Fibroblast of the aortic adventitia (primary cell): ENCODE measurements at regions not wholly inside any gene's neighbourhood (a gene's known extent, or its start where the extent isn't known, plus 50 kb on each side); places are given as distances from the start of the nearest gene placed in this dataset.

Experiments used
- DNase-seq: peaks from one replicate; pipeline ENCODE4 v3.0.0-alpha.2; 2010; ENCODE audit warnings: low read depth
- H3K4me3 ChIP-seq: 2 replicates; pipeline ENCODE4 v1.5.1; 2011; ENCODE audit warnings: low read depth, mild to moderate bottlenecking, control low read depth, low read length, moderate library complexity
- TF ChIP-seq, protein P1 (sequence below): IDR thresholded peaks from 2 replicates; pipeline ENCODE4 v1.5.1; 2011; ENCODE audit warnings: mild to moderate bottlenecking, low read length, control low read depth, inconsistent platforms; ENCODE audit not compliant: insufficient read depth

DNA sequence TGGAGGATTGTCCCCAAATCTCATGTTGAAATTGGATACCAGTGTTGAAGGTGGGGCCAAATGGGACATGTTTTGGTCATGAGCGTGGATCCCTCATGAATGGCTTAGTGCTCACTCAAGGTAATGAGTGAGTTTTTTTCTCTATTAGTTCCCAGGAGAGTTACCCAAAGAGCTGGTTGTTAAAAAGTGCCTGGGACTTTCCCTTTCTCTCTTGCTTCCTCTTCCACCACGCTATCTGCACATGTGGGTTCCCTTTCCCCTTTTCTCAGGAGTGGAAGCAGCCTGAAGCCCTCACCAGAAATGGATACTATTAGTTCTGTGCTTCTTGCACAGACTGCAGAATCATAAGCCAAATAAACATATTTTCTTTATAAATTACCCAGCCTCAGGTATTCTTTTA lies 465.4 kb downstream of the FSCB start:
- TF ChIP-seq, protein P1, sequence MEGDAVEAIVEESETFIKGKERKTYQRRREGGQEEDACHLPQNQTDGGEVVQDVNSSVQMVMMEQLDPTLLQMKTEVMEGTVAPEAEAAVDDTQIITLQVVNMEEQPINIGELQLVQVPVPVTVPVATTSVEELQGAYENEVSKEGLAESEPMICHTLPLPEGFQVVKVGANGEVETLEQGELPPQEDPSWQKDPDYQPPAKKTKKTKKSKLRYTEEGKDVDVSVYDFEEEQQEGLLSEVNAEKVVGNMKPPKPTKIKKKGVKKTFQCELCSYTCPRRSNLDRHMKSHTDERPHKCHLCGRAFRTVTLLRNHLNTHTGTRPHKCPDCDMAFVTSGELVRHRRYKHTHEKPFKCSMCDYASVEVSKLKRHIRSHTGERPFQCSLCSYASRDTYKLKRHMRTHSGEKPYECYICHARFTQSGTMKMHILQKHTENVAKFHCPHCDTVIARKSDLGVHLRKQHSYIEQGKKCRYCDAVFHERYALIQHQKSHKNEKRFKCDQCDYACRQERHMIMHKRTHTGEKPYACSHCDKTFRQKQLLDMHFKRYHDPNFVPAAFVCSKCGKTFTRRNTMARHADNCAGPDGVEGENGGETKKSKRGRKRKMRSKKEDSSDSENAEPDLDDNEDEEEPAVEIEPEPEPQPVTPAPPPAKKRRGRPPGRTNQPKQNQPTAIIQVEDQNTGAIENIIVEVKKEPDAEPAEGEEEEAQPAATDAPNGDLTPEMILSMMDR = no peak

DNA sequence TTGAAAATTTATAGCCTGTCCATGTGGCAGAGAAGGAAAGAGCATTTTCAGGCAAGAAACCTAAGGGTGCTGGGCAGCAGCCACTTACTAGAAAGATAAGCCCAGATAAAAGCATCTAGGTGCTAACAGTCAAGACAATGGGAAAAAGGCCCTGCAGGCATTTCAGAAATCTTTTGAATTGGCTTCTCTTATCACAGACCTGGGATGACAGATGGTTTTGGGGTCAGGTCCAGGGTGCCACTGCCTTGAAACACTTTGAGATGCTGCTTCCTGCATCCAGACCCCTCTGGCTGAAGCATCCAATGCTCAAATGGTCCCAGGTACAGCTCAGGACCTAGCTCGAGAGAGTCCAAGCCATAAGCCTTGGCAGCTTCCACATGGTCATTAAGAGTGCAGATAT lies 466.5 kb downstream of the FSCB start:
- TF ChIP-seq, protein P1 = no peak
- no peak overlapping the region for H3K4me3 ChIP-seq
- DNase-seq = no peak

More for the DNA sequence above, 465.4 kb downstream of the FSCB start:
- no peak for DNase-seq
- no peak overlapping the region for H3K4me3 ChIP-seq

DNA sequence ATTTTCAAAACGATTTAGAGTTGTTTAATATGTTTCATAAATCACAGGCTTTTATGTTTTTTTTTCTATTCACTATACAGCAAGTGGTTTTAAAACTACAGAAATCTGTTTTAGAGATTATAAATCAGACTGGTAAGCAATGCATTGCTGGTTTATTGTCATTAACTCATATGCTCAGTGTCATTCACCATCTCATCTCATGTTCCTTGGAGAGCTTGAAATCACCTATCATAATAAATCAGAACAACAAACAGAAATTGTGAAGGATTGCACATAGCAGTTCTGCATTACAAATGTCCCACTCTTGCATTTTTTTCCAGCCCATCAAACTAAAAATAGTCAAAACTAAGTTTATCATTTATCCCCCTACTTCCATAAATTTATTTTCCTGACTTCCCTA lies 470.8 kb downstream of the FSCB start:
- H3K4me3 ChIP-seq = no peak overlapping the region
- TF ChIP-seq, protein P1 = no peak
- DNase-seq = no peak

DNA sequence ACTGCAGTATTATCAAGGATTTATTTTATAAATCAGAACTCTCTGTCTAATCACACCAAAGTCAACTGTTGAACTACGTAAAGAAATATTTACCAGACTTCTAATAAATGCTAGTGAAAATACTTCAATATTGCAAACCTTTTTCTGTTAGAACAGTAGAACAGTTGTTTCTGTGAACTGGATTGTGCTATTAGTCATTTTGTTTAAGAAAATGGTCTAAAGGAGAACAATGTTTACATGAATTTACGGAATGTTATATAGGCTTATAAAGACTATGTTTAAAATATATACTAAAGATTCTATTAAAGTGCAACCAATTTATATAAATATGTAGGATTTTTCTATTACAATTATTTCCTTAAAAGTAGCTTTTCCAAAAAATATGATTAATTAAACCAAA lies 471.4 kb downstream of the FSCB start:
- TF ChIP-seq, protein P1 = no peak
- no peak overlapping the region for H3K4me3 ChIP-seq
- DNase-seq = no peak

DNA sequence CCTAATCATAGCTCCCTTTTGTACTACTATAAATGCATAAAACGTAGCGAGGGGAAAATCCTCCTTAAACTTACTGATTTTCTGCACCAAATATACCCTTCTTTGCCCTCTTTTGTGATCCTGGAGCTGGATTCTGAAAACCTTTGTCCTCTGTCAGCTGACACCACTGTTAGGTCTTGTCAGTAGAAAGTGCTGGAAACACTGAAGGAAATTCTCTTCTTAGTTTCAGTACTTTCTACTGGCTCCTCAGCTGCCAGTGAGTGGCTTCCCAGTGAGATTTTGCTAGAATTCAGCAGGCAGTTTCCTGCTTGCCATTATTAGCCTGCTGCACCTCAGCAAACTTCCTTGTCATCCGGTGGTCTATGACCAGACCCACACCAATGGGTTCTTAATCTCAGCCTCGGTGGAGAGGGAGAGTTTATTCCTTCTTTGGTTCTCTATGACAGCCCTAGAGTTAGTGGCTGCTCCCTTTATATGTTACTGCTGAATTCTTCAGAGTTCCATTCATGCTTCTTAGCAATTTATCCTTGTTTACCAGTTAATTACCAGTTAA lies 476.2 kb downstream of the FSCB start:
- TF ChIP-seq, protein P1 = no peak
- DNase-seq = no peak
- no peak overlapping the region for H3K4me3 ChIP-seq

DNA sequence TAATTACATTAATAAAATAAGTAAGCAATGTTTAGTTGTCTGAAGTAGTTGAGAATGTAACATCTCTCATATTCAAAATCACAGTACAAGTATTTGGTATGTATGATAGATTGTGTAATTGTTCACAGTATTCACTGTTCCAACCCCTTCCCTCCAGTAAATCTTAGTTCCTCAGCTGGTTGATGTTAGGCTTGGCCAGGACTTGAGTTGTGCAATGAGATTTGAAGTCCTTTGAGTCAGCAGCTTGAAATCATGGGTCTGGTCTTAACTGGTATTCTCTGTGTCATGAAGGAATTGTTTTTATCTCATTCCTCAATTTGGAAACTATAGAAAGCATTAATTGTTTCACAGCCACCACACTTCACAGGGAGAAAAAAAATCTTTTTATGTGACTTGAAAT lies 477.1 kb downstream of the FSCB start:
- peak; percentile 8 for DNase-seq
- TF ChIP-seq, protein P1 = no peak
- H3K4me3 ChIP-seq = no peak overlapping the region

DNA sequence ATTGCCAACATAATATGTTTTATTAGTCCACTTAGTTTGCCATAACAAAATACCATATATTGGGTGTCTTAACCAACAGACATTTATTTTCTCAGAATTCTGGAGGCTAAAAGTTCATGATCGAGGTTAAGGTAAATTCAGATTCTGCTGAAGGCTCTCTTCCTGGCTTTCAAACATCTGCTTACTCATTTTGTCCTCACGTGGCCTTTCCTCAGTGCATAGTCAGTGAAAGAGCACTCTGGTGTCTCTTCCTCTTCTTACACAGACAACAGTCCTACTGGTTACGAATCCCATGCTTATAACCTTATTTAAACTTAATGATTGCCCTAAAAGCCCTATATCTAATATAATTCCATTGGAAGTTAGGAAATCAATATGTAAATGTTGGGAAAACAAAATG lies 479.7 kb downstream of the FSCB start:
- no peak overlapping the region for H3K4me3 ChIP-seq
- TF ChIP-seq, protein P1 = no peak
- DNase-seq = no peak
